ENCODE measurements at regions not wholly inside any gene's neighbourhood (a gene's known extent, or its start where the extent isn't known, plus 50 kb on each side); places are given as distances from the start of the nearest gene placed in this dataset.

DNA sequence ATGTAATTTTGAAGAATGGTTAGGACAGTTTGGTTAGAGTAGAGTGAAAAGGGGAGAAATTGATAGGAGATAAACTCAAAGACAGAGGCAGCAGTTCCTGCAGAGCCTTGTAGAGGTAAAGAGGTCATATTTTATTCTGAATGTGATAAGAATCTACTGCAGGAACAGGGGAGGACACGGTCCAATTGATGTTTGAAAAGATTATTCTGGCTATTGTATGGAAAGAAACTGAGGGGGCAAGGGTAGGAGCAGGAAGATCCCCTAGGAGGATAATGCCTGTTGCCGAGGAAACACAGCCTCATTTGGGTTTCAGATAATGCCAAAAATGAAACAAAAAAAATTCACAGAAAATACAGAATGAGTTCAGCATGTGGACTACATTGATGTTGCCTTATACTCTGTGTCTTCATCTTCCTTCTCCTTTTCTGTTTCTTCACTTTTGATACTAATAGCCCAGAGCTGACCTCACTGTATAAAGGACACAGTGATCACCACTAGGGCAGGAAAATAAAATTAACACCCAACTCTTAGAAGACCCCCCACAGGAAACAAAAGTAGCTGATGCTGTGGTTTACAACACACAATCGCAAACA, 454.6 kb upstream of the UBE2E2 start:
- Histone ChIP-seq H3K4me3 (ENCODE audit: low read depth, low read length) (no peak overlapping the region), H3K36me3 (ENCODE audit: control insufficient read depth, insufficient read depth, low read length) (no peaks in the 10 kb centered on the region), H3K27me3 (ENCODE audit: control insufficient read depth, insufficient read depth, low read length) (no peaks in the 10 kb centered on the region)
- ChIA-PET POLR2A (no interaction called here), CTCF (interaction anchor here (0.6 kb wide), 1 partner anchor 1391 kb away, joined by 3 read pairs; no protein-coding TSS in a partner anchor)
- no peak for TF ChIP-seq CTCF (IDR thresholded peaks at IDR 0.05; ENCODE audit: insufficient read depth, low read depth, low read length)
- no peak for DNase-seq (ENCODE audit: low read depth)

GRCh38 chr3:22759636-22760310, 443.4 kb upstream of the UBE2E2 start:
- no peak for TF ChIP-seq CTCF (IDR thresholded peaks at IDR 0.05; ENCODE audit: insufficient read depth, low read depth, low read length)
- H3K4me3 ChIP-seq (ENCODE audit: low read depth, low read length), result no peak overlapping the region
- ChIA-PET POLR2A (no interaction called here), CTCF (no interaction called here)
- DNase-seq (ENCODE audit: low read depth), result no peak
- H3K27me3 ChIP-seq (ENCODE audit: control insufficient read depth, insufficient read depth, low read length), result no peaks in the 10 kb centered on the region
- no peaks in the 10 kb centered on the region for H3K36me3 ChIP-seq (ENCODE audit: control insufficient read depth, insufficient read depth, low read length)

DNA sequence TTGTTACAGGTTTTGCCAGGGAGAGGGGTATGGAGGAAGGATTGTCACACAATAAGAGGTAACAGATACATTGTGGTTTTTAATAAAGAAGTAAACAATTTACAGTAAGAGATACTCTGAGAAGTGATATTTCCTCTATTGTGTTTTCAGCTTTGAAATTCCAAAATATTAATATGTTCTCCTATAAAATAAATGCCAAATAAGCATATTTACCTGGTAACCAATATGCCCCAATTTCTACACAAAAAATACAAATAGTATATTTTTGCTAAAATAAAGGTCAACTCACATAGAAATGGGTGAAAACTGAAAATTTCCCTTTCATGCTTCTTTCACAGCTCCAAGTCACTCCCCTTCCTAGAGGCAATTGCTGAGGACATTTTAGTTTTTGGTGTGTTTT, 437.4 kb upstream of the UBE2E2 start:
- Histone ChIP-seq H3K27me3 (ENCODE audit: control insufficient read depth, insufficient read depth, low read length) (no peaks in the 10 kb centered on the region), H3K4me3 (ENCODE audit: low read depth, low read length) (no peak overlapping the region), H3K36me3 (ENCODE audit: control insufficient read depth, insufficient read depth, low read length) (no peaks in the 10 kb centered on the region)
- TF ChIP-seq CTCF (IDR thresholded peaks at IDR 0.05; ENCODE audit: insufficient read depth, low read depth, low read length), result no peak
- no peak for DNase-seq (ENCODE audit: low read depth)
- POLR2A ChIA-PET, result no interaction called here
- CTCF ChIA-PET, result no interaction called here

- H3K4me3 ChIP-seq (ENCODE audit: low read depth, low read length), result no peak overlapping the region
- no peaks in the 10 kb centered on the region for H3K27me3 ChIP-seq (ENCODE audit: control insufficient read depth, insufficient read depth, low read length)
- TF ChIP-seq CTCF (IDR thresholded peaks at IDR 0.05; ENCODE audit: insufficient read depth, low read depth, low read length), result no peak
- POLR2A ChIA-PET, result no interaction called here
- CTCF ChIA-PET, result no interaction called here
- DNase-seq (ENCODE audit: low read depth), result no peak
- H3K36me3 ChIP-seq (ENCODE audit: control insufficient read depth, insufficient read depth, low read length), result no peaks in the 10 kb centered on the region
Observed at GRCh38 chr3:22777834-22778233, 425.3 kb upstream of the UBE2E2 start.

DNA sequence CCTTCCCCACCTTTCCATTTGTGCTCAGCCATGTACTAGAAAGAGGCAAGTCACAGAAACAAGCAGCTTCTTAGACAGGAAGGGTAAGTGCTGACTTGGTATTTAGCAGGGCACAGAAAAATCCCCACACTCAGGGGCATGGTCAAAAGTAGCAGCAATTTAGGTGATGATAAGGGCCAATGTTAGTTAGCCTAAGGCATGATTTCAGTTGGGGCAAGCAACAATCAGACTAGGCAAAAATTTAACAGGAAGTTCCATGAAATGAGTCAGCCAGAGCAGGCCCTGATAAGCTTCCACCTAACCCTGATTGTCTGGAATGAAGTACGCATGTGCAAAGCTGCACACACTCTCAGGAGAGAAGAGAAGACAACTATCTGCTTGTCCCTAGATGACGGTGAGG, 423.4 kb upstream of the UBE2E2 start:
- Histone ChIP-seq H3K36me3 (ENCODE audit: control insufficient read depth, insufficient read depth, low read length) (no peaks in the 10 kb centered on the region), H3K4me3 (ENCODE audit: low read depth, low read length) (no peak overlapping the region), H3K27me3 (ENCODE audit: control insufficient read depth, insufficient read depth, low read length) (no peaks in the 10 kb centered on the region)
- no peak for DNase-seq (ENCODE audit: low read depth)
- ChIA-PET POLR2A (no interaction called here), CTCF (no interaction called here)
- no peak for TF ChIP-seq CTCF (IDR thresholded peaks at IDR 0.05; ENCODE audit: insufficient read depth, low read depth, low read length)

Data from BJ (cell line).